Mesenchymal stem cell (in vitro differentiated cells and primary cell): ENCODE measurements at regions not wholly inside any gene's neighbourhood (a gene's known extent, or its start where the extent isn't known, plus 50 kb on each side); places are given as distances from the start of the nearest gene placed in this dataset.

Experiments
- DNase-seq: peaks from one replicate; pipeline ENCODE4 v3.0.0-alpha.2; 2013
- H2AFZ ChIP-seq: one replicate; pipeline ENCODE4 v1.6.1; 2013; ENCODE audit warnings: low read depth, mild to moderate bottlenecking, control low read depth, inconsistent platforms, low read length, moderate library complexity
- H2AK5ac ChIP-seq: 2 replicates; pipeline ENCODE4 v1.6.1; 2013; ENCODE audit warnings: low read length, moderate library complexity, mild to moderate bottlenecking, inconsistent platforms; ENCODE audit not compliant: severe bottlenecking
- H2BK120ac ChIP-seq: one replicate; pipeline ENCODE4 v1.6.1; 2013; ENCODE audit warnings: low read depth, mild to moderate bottlenecking, inconsistent platforms, low read length, moderate library complexity
- H2BK12ac ChIP-seq, 2 experiments: one replicate each; pipeline ENCODE4 v1.6.1; 2013; ENCODE audit warnings: inconsistent platforms in 2 of 2, low read length in 2 of 2, mild to moderate bottlenecking in 2 of 2, moderate library complexity in 2 of 2, control low read depth in 1 of 2
- H2BK15ac ChIP-seq: one replicate; pipeline ENCODE4 v1.6.1; 2013; ENCODE audit warnings: mild to moderate bottlenecking, low read depth, inconsistent platforms; ENCODE audit not compliant: poor library complexity, severe bottlenecking
- H2BK5ac ChIP-seq: 2 replicates; pipeline ENCODE4 v1.6.1; 2013; ENCODE audit warnings: low read depth, mild to moderate bottlenecking, low read length, control low read depth, inconsistent platforms; ENCODE audit not compliant: poor library complexity, severe bottlenecking
- H3K14ac ChIP-seq, 2 experiments: one replicate each; pipeline ENCODE4 v1.6.1; 2013; ENCODE audit warnings: inconsistent platforms in 2 of 2, low read length in 2 of 2, control low read depth in 1 of 2, mild to moderate bottlenecking in 1 of 2, moderate library complexity in 1 of 2
- H3K18ac ChIP-seq, 2 experiments: one replicate each; pipeline ENCODE4 v1.6.1; 2013; ENCODE audit warnings: inconsistent platforms in 2 of 2, low read length in 2 of 2, control low read depth in 1 of 2, low read depth in 1 of 2, mild to moderate bottlenecking in 1 of 2
- H3K23ac ChIP-seq, 2 experiments: one replicate each; pipeline ENCODE4 v1.6.1; 2013; ENCODE audit warnings: inconsistent platforms in 2 of 2, low read length in 2 of 2, mild to moderate bottlenecking in 2 of 2, moderate library complexity in 2 of 2, control low read depth in 1 of 2
- H3K27ac ChIP-seq: 2 replicates; pipeline ENCODE4 v1.5.1; 2013; ENCODE audit warnings: mild to moderate bottlenecking, moderate library complexity, low read length, control low read depth, inconsistent platforms; ENCODE audit not compliant: poor library complexity, severe bottlenecking
- H3K27me3 ChIP-seq, 2 experiments: 2 replicates each; pipeline versions ENCODE4 v1.6.1 to v1.7.0; 2013; ENCODE audit warnings: low read length in 2 of 2, mild to moderate bottlenecking in 2 of 2, moderate library complexity in 2 of 2, control low read depth in 1 of 2, inconsistent platforms in 1 of 2; ENCODE audit not compliant: control insufficient read depth in 1 of 2, insufficient read depth in 1 of 2
- H3K36me3 ChIP-seq, 2 experiments: 2 replicates each; pipeline versions ENCODE4 v1.6.1 to v1.7.0; 2013; ENCODE audit warnings: low read length in 2 of 2, control low read depth in 1 of 2, inconsistent platforms in 1 of 2, low read depth in 1 of 2, mild to moderate bottlenecking in 1 of 2; ENCODE audit not compliant: insufficient read depth in 2 of 2, control insufficient read depth in 1 of 2
- H3K4ac ChIP-seq, 2 experiments: one replicate each; pipeline ENCODE4 v1.6.1; 2013; ENCODE audit warnings: inconsistent platforms in 2 of 2, low read length in 2 of 2, mild to moderate bottlenecking in 2 of 2, moderate library complexity in 2 of 2, control low read depth in 1 of 2, low read depth in 1 of 2
- H3K4me1 ChIP-seq: 2 replicates; pipeline ENCODE4 v1.6.1; 2013; ENCODE audit warnings: low read depth, low read length, control low read depth; ENCODE audit not compliant: control insufficient read depth, insufficient read depth
- H3K4me2 ChIP-seq: 2 replicates; pipeline ENCODE4 v1.6.1; 2013; ENCODE audit warnings: low read length, mild to moderate bottlenecking, inconsistent platforms; ENCODE audit not compliant: poor library complexity, severe bottlenecking
- H3K4me3 ChIP-seq, 2 experiments: 2 replicates each; pipeline versions ENCODE4 v1.5.1 to v1.7.0; 2013; ENCODE audit warnings: low read length in 2 of 2, mild to moderate bottlenecking in 2 of 2, control low read depth in 1 of 2, low read depth in 1 of 2; ENCODE audit not compliant: insufficient read depth in 1 of 2
- H3K79me1 ChIP-seq: replicated peaks from 2 replicates; pipeline ENCODE4 v1.6.1; 2013; ENCODE audit warnings: mild to moderate bottlenecking, control low read depth, low read length, inconsistent platforms; ENCODE audit not compliant: poor library complexity, severe bottlenecking
- H3K9ac ChIP-seq: 2 replicates; pipeline ENCODE4 v1.7.0; 2013; ENCODE audit warnings: mild to moderate bottlenecking, low read length, moderate library complexity
- H3K9me3 ChIP-seq: 2 replicates; pipeline ENCODE4 v1.7.0; 2013; ENCODE audit warnings: mild to moderate bottlenecking, low read length; ENCODE audit not compliant: control insufficient read depth
- H4K8ac ChIP-seq: one replicate; pipeline ENCODE4 v1.6.1; 2013; ENCODE audit warnings: inconsistent platforms, mild to moderate bottlenecking, low read length, moderate library complexity
- H4K91ac ChIP-seq: one replicate; pipeline ENCODE4 v1.6.1; 2013; ENCODE audit warnings: mild to moderate bottlenecking, low read length, inconsistent platforms
- WGBS: methylation state at CpG from one replicate; pipeline ENCODE4 v1.1.7; 2013; ENCODE audit warnings: mixed read lengths; 5-methylcytosine and 5-hydroxymethylcytosine counted together

DNA sequence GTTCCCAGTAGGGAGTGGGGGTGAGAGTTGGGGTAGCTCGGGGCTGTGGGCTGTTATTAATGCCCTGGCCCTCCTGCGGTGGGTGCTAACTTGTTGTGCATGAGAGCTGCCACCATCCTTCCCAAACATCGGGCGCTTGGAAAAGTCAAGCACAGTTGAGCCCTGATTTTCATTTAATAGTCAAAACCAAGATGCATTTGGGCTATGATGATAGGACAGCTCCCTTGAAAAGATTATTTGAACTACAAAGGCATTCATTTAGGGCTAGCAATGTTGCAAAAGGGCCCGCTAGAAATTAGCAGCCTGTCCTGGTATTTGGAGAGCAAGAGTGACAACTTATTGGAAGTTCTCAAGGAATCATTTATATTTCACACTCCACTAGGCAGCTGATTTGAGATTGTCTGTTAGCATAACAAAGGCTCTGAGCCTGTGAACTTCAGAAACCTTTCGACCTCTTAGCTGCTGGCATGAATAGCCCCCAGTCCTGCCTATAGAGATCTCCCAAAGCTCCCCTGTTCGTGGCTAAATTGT is 128.2 kb upstream of the TMEM161B start:
- H3K4me1 ChIP-seq, result peaks cover 1% of the 10 kb centered on the region
- no peak overlapping the region for H3K18ac ChIP-seq
- peak overlapping the region in 1 of 2 experiments; percentile 70 for H3K4me3 ChIP-seq
- H2BK5ac ChIP-seq, result no peak overlapping the region
- H2BK15ac ChIP-seq, result no peak overlapping the region
- H2AK5ac ChIP-seq, result no peak overlapping the region
- no peak overlapping the region for H3K27ac ChIP-seq
- no peaks in the 10 kb centered on the region for H3K27me3 ChIP-seq
- DNase-seq, result no peak
- H3K23ac ChIP-seq, result no peak overlapping the region
- no peak overlapping the region for H2BK120ac ChIP-seq
- no peak overlapping the region for H4K8ac ChIP-seq
- no peak overlapping the region for H3K14ac ChIP-seq
- no peak overlapping the region for H3K4ac ChIP-seq
- no peak overlapping the region for H2AFZ ChIP-seq
- no peaks in the 10 kb centered on the region for H3K79me1 ChIP-seq
- H3K9me3 ChIP-seq, result no peaks in the 10 kb centered on the region
- no peak overlapping the region for H3K4me2 ChIP-seq
- WGBS, result 47% methylated on average over 5 of the region's 7 CpGs
- no peak overlapping the region for H2BK12ac ChIP-seq
- H3K36me3 ChIP-seq, result no peaks in the 10 kb centered on the region
- H3K9ac ChIP-seq, result peak overlapping the region; percentile 70
- no peak overlapping the region for H4K91ac ChIP-seq

DNA sequence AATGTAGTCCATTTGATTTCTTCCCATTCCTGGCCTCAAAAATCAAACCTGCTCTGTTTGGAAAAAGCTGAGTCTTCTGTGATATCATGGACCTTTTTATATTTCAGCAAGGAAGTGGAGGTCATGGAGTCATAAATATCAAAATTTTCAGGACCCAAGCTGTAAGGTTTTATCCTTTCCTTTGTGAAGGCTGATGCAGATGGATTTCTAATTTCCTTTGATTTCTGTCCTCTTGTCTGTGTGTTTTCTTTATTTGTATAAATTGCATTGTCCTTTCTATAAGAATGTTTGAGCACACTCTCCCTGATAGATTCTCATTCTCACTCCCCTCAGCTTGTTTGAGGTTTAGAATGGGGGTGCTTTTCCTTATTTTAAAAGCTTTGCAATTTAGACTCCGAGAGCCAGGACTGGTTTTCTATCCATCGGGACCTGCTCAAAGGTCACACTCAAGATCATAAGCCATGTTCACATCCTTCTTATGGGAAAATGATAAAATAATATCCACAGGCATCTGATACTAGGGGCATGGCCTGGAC is 127.4 kb upstream of the TMEM161B start:
- no peak overlapping the region for H3K14ac ChIP-seq
- no peaks in the 10 kb centered on the region for H3K36me3 ChIP-seq
- no peak overlapping the region for H2AK5ac ChIP-seq
- no peak overlapping the region for H2BK15ac ChIP-seq
- no peak overlapping the region for H4K8ac ChIP-seq
- no peak overlapping the region for H2AFZ ChIP-seq
- H4K91ac ChIP-seq, result no peak overlapping the region
- H2BK120ac ChIP-seq, result no peak overlapping the region
- H3K79me1 ChIP-seq, result no peaks in the 10 kb centered on the region
- no peak overlapping the region for H2BK5ac ChIP-seq
- H2BK12ac ChIP-seq, result no peak overlapping the region
- 83% methylated on average over 2 of the region's 2 CpGs for WGBS
- peaks cover 1% of the 10 kb centered on the region for H3K4me1 ChIP-seq
- H3K27ac ChIP-seq, result no peak overlapping the region
- no peak overlapping the region for H3K18ac ChIP-seq
- H3K4me3 ChIP-seq, result no peak overlapping the region
- H3K4ac ChIP-seq, result no peak overlapping the region
- no peak overlapping the region for H3K9ac ChIP-seq
- H3K9me3 ChIP-seq, result no peaks in the 10 kb centered on the region
- H3K27me3 ChIP-seq, result no peaks in the 10 kb centered on the region
- no peak overlapping the region for H3K4me2 ChIP-seq
- no peak overlapping the region for H3K23ac ChIP-seq
- no peak for DNase-seq

DNA sequence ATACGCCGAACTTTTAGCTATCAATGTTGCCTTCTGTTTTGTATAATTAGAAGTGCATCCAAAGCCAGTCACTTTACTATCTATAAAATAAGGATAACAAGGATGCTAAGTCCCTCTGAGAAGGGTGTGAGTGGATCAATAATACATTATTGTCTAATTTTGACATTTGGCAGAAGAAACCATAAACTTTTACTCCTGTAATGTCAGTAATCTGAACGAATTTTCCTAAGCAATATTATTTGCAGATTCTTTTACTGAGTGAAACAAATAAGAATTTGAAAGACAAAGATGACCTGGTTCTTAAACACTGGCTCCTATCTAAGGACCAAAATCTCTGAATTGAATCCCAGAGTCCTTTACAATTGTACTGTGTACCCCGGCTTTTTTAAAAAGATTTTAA is 126.6 kb upstream of the TMEM161B start:
- no peak overlapping the region for H2AK5ac ChIP-seq
- H3K4me1 ChIP-seq, result peaks cover 1% of the 10 kb centered on the region
- H3K27ac ChIP-seq, result no peak overlapping the region
- no peak overlapping the region for H2BK12ac ChIP-seq
- no peak for DNase-seq
- H2BK5ac ChIP-seq, result no peak overlapping the region
- no peak overlapping the region for H3K4me2 ChIP-seq
- H2AFZ ChIP-seq, result no peak overlapping the region
- WGBS, result no CpG with 5 or more reads among the region's 4 CpGs
- no peak overlapping the region for H3K4ac ChIP-seq
- H3K23ac ChIP-seq, result no peak overlapping the region
- no peak overlapping the region for H3K14ac ChIP-seq
- no peak overlapping the region for H2BK15ac ChIP-seq
- no peaks in the 10 kb centered on the region for H3K9me3 ChIP-seq
- H3K27me3 ChIP-seq, result no peaks in the 10 kb centered on the region
- H3K18ac ChIP-seq, result no peak overlapping the region
- no peaks in the 10 kb centered on the region for H3K36me3 ChIP-seq
- H2BK120ac ChIP-seq, result no peak overlapping the region
- no peak overlapping the region for H3K9ac ChIP-seq
- no peak overlapping the region for H4K8ac ChIP-seq
- H4K91ac ChIP-seq, result no peak overlapping the region
- no peak overlapping the region for H3K4me3 ChIP-seq
- no peaks in the 10 kb centered on the region for H3K79me1 ChIP-seq

DNA sequence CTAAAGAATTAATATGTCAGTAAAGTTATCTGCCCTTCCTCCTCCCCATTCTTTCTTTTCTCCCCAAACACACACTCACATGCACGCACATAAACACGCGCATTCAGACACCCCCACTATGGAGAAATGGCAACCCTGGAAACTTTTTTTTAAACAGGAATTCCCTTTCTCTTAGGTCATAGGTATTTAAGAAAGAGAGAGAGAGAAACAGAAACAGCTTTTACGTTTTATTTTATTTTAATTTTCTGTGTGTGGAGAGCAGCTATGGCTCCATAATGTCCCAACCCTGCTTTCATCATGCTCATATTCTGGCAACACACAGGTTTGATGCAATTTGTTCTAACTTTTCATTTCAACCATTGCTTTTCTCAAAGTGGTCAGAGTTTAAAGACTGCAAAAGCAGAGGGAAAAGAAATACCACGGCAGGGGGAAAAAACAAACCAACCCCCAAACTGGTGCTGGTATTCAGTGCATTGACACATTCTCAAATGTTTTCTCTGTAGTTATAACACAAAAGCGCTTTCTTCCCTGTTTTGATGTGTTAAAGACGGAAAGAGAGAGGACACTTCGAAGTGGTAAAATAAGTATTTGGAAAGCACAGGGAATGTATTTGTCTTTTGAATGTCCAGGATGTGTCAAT is 126.0 kb upstream of the TMEM161B start:
- no peak for DNase-seq
- no peak overlapping the region for H3K9ac ChIP-seq

More for the DNA sequence above, 126.0 kb upstream of the TMEM161B start:
- Histone ChIP-seq H2AFZ (no peak overlapping the region), H2BK12ac (no peak overlapping the region), H3K4me2 (no peak overlapping the region), H4K8ac (no peak overlapping the region), H3K27ac (no peak overlapping the region), H3K27me3 (no peaks in the 10 kb centered on the region), H3K4ac (no peak overlapping the region), H3K79me1 (no peaks in the 10 kb centered on the region), H3K14ac (no peak overlapping the region), H3K4me1 (peaks cover 1% of the 10 kb centered on the region), H2AK5ac (no peak overlapping the region), H3K9me3 (no peaks in the 10 kb centered on the region), H2BK15ac (no peak overlapping the region), H3K4me3 (no peak overlapping the region), H3K23ac (no peak overlapping the region), H3K36me3 (no peaks in the 10 kb centered on the region), H4K91ac (no peak overlapping the region), H2BK120ac (no peak overlapping the region), H2BK5ac (no peak overlapping the region), H3K18ac (no peak overlapping the region)
- WGBS, result 20% methylated on average over 1 of the region's 8 CpGs
